WTC11 (cell line): ENCODE measurements at regions not wholly inside any gene's neighbourhood (a gene's known extent, or its start where the extent isn't known, plus 50 kb on each side); places are given as distances from the start of the nearest gene placed in this dataset.
"Not testable (repeated sequence)": the region's sequence is repeated elsewhere in the genome, so short reads cannot be mapped to it uniquely, and the experiment has no call there.

Experiments used
- ATAC-seq: fragments of 200-7000 bp; cut with Tn5 transposase; 2 replicates; pipeline ENCODE4 v1.10.0; 2021; ENCODE audit warnings: mild to moderate bottlenecking, moderate library complexity
- CTCF ChIA-PET: fragments of 300-600 bp; sonication (Branson Sonifier 250); formaldehyde crosslinking; loops from one replicate; lab custom pipeline; 2021; ENCODE audit warnings: antibody characterized with exemption; lab: Charles Lee
- POLR2A ChIA-PET: fragments of 350-600 bp; sonication (Branson Sonifier 250); formaldehyde crosslinking; loops from one replicate; lab custom pipeline; 2021; ENCODE audit warnings: antibody characterized with exemption; lab: Charles Lee
- DNase-seq: peaks from one replicate; pipeline ENCODE4 v3.0.0; 2021; ENCODE audit warnings: low spot score
- H3K27ac Mint-ChIP-seq: 2 replicates; pipeline ENCODE4 v1.8.0; 2021; ENCODE audit warnings: mixed read lengths
- H3K27me3 Mint-ChIP-seq: 2 replicates; pipeline ENCODE4 v1.8.0; 2021; ENCODE audit warnings: low read depth, mild to moderate bottlenecking, moderate library complexity, mixed read lengths
- H3K36me3 Mint-ChIP-seq: 2 replicates; pipeline ENCODE4 v1.8.0; 2021; ENCODE audit warnings: mixed read lengths
- H3K4me1 Mint-ChIP-seq: 2 replicates; pipeline ENCODE4 v1.8.0; 2022; ENCODE audit warnings: mixed read lengths
- H3K4me3 Mint-ChIP-seq: 2 replicates; pipeline ENCODE4 v1.8.0; 2021; ENCODE audit warnings: mild to moderate bottlenecking, moderate library complexity, mixed read lengths
- H3K9me3 Mint-ChIP-seq: 2 replicates; pipeline ENCODE4 v1.8.0; 2021; ENCODE audit warnings: mixed read lengths
- ATF6 ChIP-seq: sonication (generic); formaldehyde crosslinking; IDR thresholded peaks from 2 replicates; pipeline ENCODE4 v1.8.1; 2023; ENCODE audit warnings: mild to moderate bottlenecking, missing genetic modification reagents
- CTCF ChIP-seq: fragments of 200-600 bp; IDR thresholded peaks from 2 replicates; pipeline ENCODE4 v1.8.0; 2022; ENCODE audit warnings: antibody characterized with exemption
- MXD4 ChIP-seq: fragments of 250-450 bp; sonication (Bioruptor Pico); IDR thresholded peaks from 2 replicates; pipeline ENCODE4 v1.8.0; 2021; ENCODE audit warnings: mild to moderate bottlenecking, moderate library complexity, borderline replicate concordance
- PREB ChIP-seq: sonication (generic); formaldehyde crosslinking; IDR thresholded peaks from 2 replicates; pipeline ENCODE4 v1.8.1; 2022; ENCODE audit warnings: mild to moderate bottlenecking, missing genetic modification reagents, moderate library complexity, borderline replicate concordance
- ZNF232 ChIP-seq: sonication (generic); formaldehyde crosslinking; IDR thresholded peaks from 2 replicates; pipeline ENCODE4 v1.8.0; 2022; ENCODE audit warnings: mild to moderate bottlenecking, missing genetic modification reagents
- ZNF396 ChIP-seq: fragments of 250-450 bp; sonication (Bioruptor Pico); IDR thresholded peaks from 2 replicates; pipeline ENCODE4 v1.8.0; 2021; ENCODE audit warnings: mild to moderate bottlenecking, moderate library complexity, borderline replicate concordance
- ZNF416 ChIP-seq: fragments of 250-450 bp; sonication (Bioruptor Pico); IDR thresholded peaks from 2 replicates; pipeline ENCODE4 v1.9.0; 2021; ENCODE audit warnings: mild to moderate bottlenecking, inconsistent platforms

GRCh38 chr1:143718021-143718420 lies 253.8 kb downstream of the FAM72C start (continued):
- no peak for TF ChIP-seq ATF6
- TF ChIP-seq ZNF232 (CRISPR knock-in tag) = no peak
- TF ChIP-seq ZNF396 (CRISPR knock-in tag) = no peak

- TF ChIP-seq MXD4 = no peak
- no peak for TF ChIP-seq ZNF416
- no peak for TF ChIP-seq ZNF396 (CRISPR knock-in tag)
- Mint-ChIP-seq H3K27ac (no peak overlapping the region), H3K9me3 (peaks cover 56% of the 10 kb centered on the region), H3K27me3 (peaks cover 23% of the 10 kb centered on the region), H3K4me1 (no peaks in the 10 kb centered on the region), H3K4me3 (no peak overlapping the region), H3K36me3 (peaks cover 31% of the 10 kb centered on the region)
- CTCF ChIA-PET = no interaction called here
- POLR2A ChIA-PET = no interaction called here
- no peak for ATAC-seq
- no peak for DNase-seq
Measured at GRCh38 chr1:143717434-143717833, 254.4 kb downstream of the FAM72C start.

GRCh38 chr1:143714913-143715312 lies 256.9 kb downstream of the FAM72C start:
- H3K27me3 Mint-ChIP-seq, CTCF ChIA-PET, DNase-seq, POLR2A ChIA-PET, H3K27ac Mint-ChIP-seq, H3K4me3 Mint-ChIP-seq, H3K4me1 Mint-ChIP-seq, ATAC-seq: not testable (repeated sequence)
- Mint-ChIP-seq H3K9me3 (peaks cover 51% of the 10 kb centered on the region), H3K36me3 (peaks cover 27% of the 10 kb centered on the region)

GRCh38 chr1:143709606-143710259 lies 262.1 kb downstream of the FAM72C start:
- not testable (repeated sequence) for H3K27ac Mint-ChIP-seq, ATAC-seq

GRCh38 chr1:143702739-143703138 lies 269.0 kb downstream of the FAM72C start:
- peaks cover 52% of the 10 kb centered on the region for H3K9me3 Mint-ChIP-seq
- CTCF ChIA-PET = not testable (repeated sequence)

More at GRCh38 chr1:143709606-143710259, 262.1 kb downstream of the FAM72C start:
- CTCF ChIA-PET, POLR2A ChIA-PET, H3K4me1 Mint-ChIP-seq, H3K4me3 Mint-ChIP-seq: not testable (repeated sequence)
- Mint-ChIP-seq H3K9me3 (peaks cover 56% of the 10 kb centered on the region), H3K36me3 (peaks cover 36% of the 10 kb centered on the region), H3K27me3 (peaks cover 10% of the 10 kb centered on the region)
- DNase-seq = peak; percentile 14
- peak; percentile 24; the same call in 1 of the 2 replicates for TF ChIP-seq CTCF

GRCh38 chr1:143699731-143700130 lies 272.1 kb downstream of the FAM72C start:
- DNase-seq = no peak
- peaks cover 51% of the 10 kb centered on the region for H3K9me3 Mint-ChIP-seq
- TF ChIP-seq CTCF (no peak), PREB (no peak)
- H3K27me3 Mint-ChIP-seq = peaks cover 32% of the 10 kb centered on the region
- H3K36me3 Mint-ChIP-seq = peaks cover 31% of the 10 kb centered on the region
- CTCF ChIA-PET = no interaction called here
- no peak overlapping the region for H3K4me3 Mint-ChIP-seq
- H3K27ac Mint-ChIP-seq = no peak overlapping the region
- POLR2A ChIA-PET = no interaction called here
- no peak for ATAC-seq
- H3K4me1 Mint-ChIP-seq = peaks cover 3% of the 10 kb centered on the region

More at GRCh38 chr1:143702739-143703138, 269.0 kb downstream of the FAM72C start:
- POLR2A ChIA-PET, H3K4me1 Mint-ChIP-seq, ATAC-seq, H3K27ac Mint-ChIP-seq, H3K4me3 Mint-ChIP-seq, DNase-seq: not testable (repeated sequence)
- H3K36me3 Mint-ChIP-seq = peaks cover 39% of the 10 kb centered on the region
- H3K27me3 Mint-ChIP-seq = peaks cover 19% of the 10 kb centered on the region
